BJ (cell line): ENCODE measurements at regions not wholly inside any gene's neighbourhood (a gene's known extent, or its start where the extent isn't known, plus 50 kb on each side); places are given as distances from the start of the nearest gene placed in this dataset.

Experiments
- CTCF ChIA-PET: fragments of 350-600 bp; formaldehyde crosslinking; extraction: SDS; loops from one replicate; lab custom pipeline; 2021; ENCODE audit warnings: antibody characterized with exemption, inconsistent platforms; lab: Yijun Ruan, JAX
- POLR2A ChIA-PET: fragments of 300-600 bp; sonication (Branson Sonifier 250); formaldehyde crosslinking; extraction: SDS; loops from one replicate; lab custom pipeline; 2021; ENCODE audit warnings: antibody characterized with exemption; lab: Charles Lee
- DNase-seq: peaks from one replicate; pipeline ENCODE4 v3.0.0-alpha.2; 2011; ENCODE audit warnings: low read depth
- H3K27me3 ChIP-seq: 2 replicates; pipeline ENCODE4 v1.6.0; 2011; ENCODE audit warnings: low read length; ENCODE audit not compliant: control insufficient read depth, insufficient read depth
- H3K36me3 ChIP-seq: 2 replicates; pipeline ENCODE4 v1.5.1; 2011; ENCODE audit warnings: low read length; ENCODE audit not compliant: control insufficient read depth, insufficient read depth
- H3K4me3 ChIP-seq: 2 replicates; pipeline ENCODE4 v1.5.1; 2011; ENCODE audit warnings: low read depth, mild to moderate bottlenecking, control low read depth, low read length
- CTCF ChIP-seq: IDR thresholded peaks from 2 replicates; pipeline ENCODE4 v1.5.1; 2011; ENCODE audit warnings: low read depth, mild to moderate bottlenecking, control low read depth, inconsistent platforms, low read length, moderate library complexity; ENCODE audit not compliant: insufficient read depth

- Histone ChIP-seq H3K36me3 (no peaks in the 10 kb centered on the region), H3K4me3 (no peak overlapping the region), H3K27me3 (no peaks in the 10 kb centered on the region)
- ChIA-PET POLR2A (no interaction called here), CTCF (no interaction called here)
- TF ChIP-seq CTCF = no peak
- no peak for DNase-seq
Measured at GRCh38 chr18:75958683-75959082, 531.2 kb upstream of the SMIM21 start.

GRCh38 chr18:75945265-75945933, 517.9 kb upstream of the SMIM21 start:
- H3K27me3 ChIP-seq = no peaks in the 10 kb centered on the region
- CTCF ChIA-PET = no interaction called here
- TF ChIP-seq CTCF = no peak
- no peak overlapping the region for H3K4me3 ChIP-seq
- no peaks in the 10 kb centered on the region for H3K36me3 ChIP-seq
- DNase-seq = no peak
- POLR2A ChIA-PET = no interaction called here

- ChIA-PET POLR2A (no interaction called here), CTCF (no interaction called here)
- no peaks in the 10 kb centered on the region for H3K27me3 ChIP-seq
- TF ChIP-seq CTCF = no peak
- no peaks in the 10 kb centered on the region for H3K36me3 ChIP-seq
- DNase-seq = no peak
- no peak overlapping the region for H3K4me3 ChIP-seq
Measured at GRCh38 chr18:75937306-75937705, 509.8 kb upstream of the SMIM21 start.

GRCh38 chr18:75936862-75937261, 509.4 kb upstream of the SMIM21 start:
- ChIA-PET POLR2A (no interaction called here), CTCF (no interaction called here)
- no peak for DNase-seq

GRCh38 chr18:75931079-75931478, 503.6 kb upstream of the SMIM21 start:
- CTCF ChIA-PET = interaction anchor here (1.0 kb wide), 1 partner anchor 16 kb away, joined by 3 read pairs; no protein-coding TSS in a partner anchor
- DNase-seq = no peak
- Histone ChIP-seq H3K27me3 (no peaks in the 10 kb centered on the region), H3K36me3 (no peaks in the 10 kb centered on the region), H3K4me3 (no peak overlapping the region)
- POLR2A ChIA-PET = no interaction called here
- TF ChIP-seq CTCF = no peak

More at GRCh38 chr18:75936862-75937261, 509.4 kb upstream of the SMIM21 start:
- Histone ChIP-seq H3K36me3 (no peaks in the 10 kb centered on the region), H3K4me3 (no peak overlapping the region), H3K27me3 (no peaks in the 10 kb centered on the region)
- no peak for TF ChIP-seq CTCF
